ENCODE measurements at regions not wholly inside any gene's neighbourhood (a gene's known extent, or its start where the extent isn't known, plus 50 kb on each side); places are given as distances from the start of the nearest gene placed in this dataset.
"Not testable (repeated sequence)": the region's sequence is repeated elsewhere in the genome, so short reads cannot be mapped to it uniquely, and the experiment has no call there.

- Histone ChIP-seq H3F3A (ENCODE audit: insufficient read depth) (no peaks in the 10 kb centered on the region), H3K4me3 (no peak overlapping the region), H3K36me3 (ENCODE audit: low read depth) (no peaks in the 10 kb centered on the region), H3K4me2 (ENCODE audit: unreplicated experiment) (no peak overlapping the region), H4K20me1 (ENCODE audit: insufficient read depth) (no peaks in the 10 kb centered on the region), H2AFZ (no peak overlapping the region), H3K9me2 (ENCODE audit: insufficient read depth) (no peaks in the 10 kb centered on the region), H3K4me1 (ENCODE audit: insufficient read depth) (no peaks in the 10 kb centered on the region), H3K27ac (no peak overlapping the region), H3K79me2 (ENCODE audit: insufficient read depth) (no peaks in the 10 kb centered on the region), H3K9ac (no peak overlapping the region), H3K9me3 (ENCODE audit: low read depth) (no peaks in the 10 kb centered on the region), H3K27me3 (replicated peaks; ENCODE audit: insufficient read depth) (no peaks in the 10 kb centered on the region)
- DNase-seq = no peak
- TF ChIP-seq EZH2 (IDR thresholded peaks at IDR 0.05; ENCODE audit: insufficient read depth, poor library complexity, severe bottlenecking) (no peak), EZH2phosphoT487 (IDR thresholded peaks at IDR 0.05; ENCODE audit: insufficient read depth, low read depth) (no peak)
- in situ Hi-C loops (cut with MboI) = no loop called here
Observed at GRCh38 chr7:86991771-86992191, 67.7 kb downstream of the ELAPOR2 start.

GRCh38 chr7:86991093-86991769 is 68.2 kb downstream of the ELAPOR2 start:
- H3K79me2 ChIP-seq (ENCODE audit: insufficient read depth) = no peaks in the 10 kb centered on the region

GRCh38 chr7:86989407-86989806 is 70.0 kb downstream of the ELAPOR2 start:
- Histone ChIP-seq H4K20me1 (ENCODE audit: insufficient read depth) (no peaks in the 10 kb centered on the region), H3K36me3 (ENCODE audit: low read depth) (no peaks in the 10 kb centered on the region), H3K27me3 (replicated peaks; ENCODE audit: insufficient read depth) (no peaks in the 10 kb centered on the region), H3K4me3 (no peak overlapping the region), H3K9me2 (ENCODE audit: insufficient read depth) (no peaks in the 10 kb centered on the region), H3K79me2 (ENCODE audit: insufficient read depth) (no peaks in the 10 kb centered on the region), H3K9me3 (ENCODE audit: low read depth) (no peaks in the 10 kb centered on the region), H3F3A (ENCODE audit: insufficient read depth) (no peaks in the 10 kb centered on the region), H3K4me1 (ENCODE audit: insufficient read depth) (no peaks in the 10 kb centered on the region), H3K9ac (no peak overlapping the region), H3K27ac (no peak overlapping the region), H2AFZ (no peak overlapping the region), H3K4me2 (ENCODE audit: unreplicated experiment) (no peak overlapping the region)
- WGBS, 2 experiments (ENCODE audit: low coverage in 1 of 2, low lambda C conversion rate in 2 of 2, missing lambda C conversion rate in 2 of 2) = 57 to 61% methylated on average over 8 of the region's 8 CpGs
- in situ Hi-C loops (cut with MboI) = no loop called here
- no peak for DNase-seq
- TF ChIP-seq EZH2phosphoT487 (IDR thresholded peaks at IDR 0.05; ENCODE audit: insufficient read depth, low read depth) = no peak

More at GRCh38 chr7:86991093-86991769, 68.2 kb downstream of the ELAPOR2 start:
- DNase-seq = no peak
- Histone ChIP-seq H3K27me3 (replicated peaks; ENCODE audit: insufficient read depth) (no peaks in the 10 kb centered on the region), H3K36me3 (ENCODE audit: low read depth) (no peaks in the 10 kb centered on the region), H2AFZ (no peak overlapping the region), H3K27ac (no peak overlapping the region), H3K9ac (no peak overlapping the region), H3K4me2 (ENCODE audit: unreplicated experiment) (no peak overlapping the region), H3K4me1 (ENCODE audit: insufficient read depth) (no peaks in the 10 kb centered on the region), H3K4me3 (no peak overlapping the region), H3K9me3 (ENCODE audit: low read depth) (no peaks in the 10 kb centered on the region), H3K9me2 (ENCODE audit: insufficient read depth) (no peaks in the 10 kb centered on the region), H4K20me1 (ENCODE audit: insufficient read depth) (no peaks in the 10 kb centered on the region), H3F3A (ENCODE audit: insufficient read depth) (no peaks in the 10 kb centered on the region)
- TF ChIP-seq EZH2 (IDR thresholded peaks at IDR 0.05; ENCODE audit: insufficient read depth, poor library complexity, severe bottlenecking) (no peak), EZH2phosphoT487 (IDR thresholded peaks at IDR 0.05; ENCODE audit: insufficient read depth, low read depth) (no peak)
- in situ Hi-C loops (cut with MboI) = no loop called here

- H3K9me3 ChIP-seq (ENCODE audit: low read depth); H4K20me1 ChIP-seq (ENCODE audit: insufficient read depth); H3K27ac ChIP-seq; H3K4me3 ChIP-seq; H3K36me3 ChIP-seq (ENCODE audit: low read depth); H3K27me3 ChIP-seq (replicated peaks; ENCODE audit: insufficient read depth); H2AFZ ChIP-seq; H3K4me2 ChIP-seq (ENCODE audit: unreplicated experiment); H3K9ac ChIP-seq; DNase-seq; in situ Hi-C loops (cut with MboI); H3F3A ChIP-seq (ENCODE audit: insufficient read depth); H3K79me2 ChIP-seq (ENCODE audit: insufficient read depth); H3K9me2 ChIP-seq (ENCODE audit: insufficient read depth); H3K4me1 ChIP-seq (ENCODE audit: insufficient read depth): not testable (repeated sequence)
- WGBS, 2 experiments (ENCODE audit: low coverage in 1 of 2, low lambda C conversion rate in 2 of 2, missing lambda C conversion rate in 2 of 2) = 48 to 54% methylated on average over 4 of the region's 4 CpGs
Observed at GRCh38 chr7:86987834-86988233, 71.6 kb downstream of the ELAPOR2 start.

GRCh38 chr7:86987358-86987757 is 72.1 kb downstream of the ELAPOR2 start:
- H3K79me2 ChIP-seq (ENCODE audit: insufficient read depth); H3K27me3 ChIP-seq (replicated peaks; ENCODE audit: insufficient read depth); H3K9me2 ChIP-seq (ENCODE audit: insufficient read depth); in situ Hi-C loops (cut with MboI); H3K9ac ChIP-seq; H3F3A ChIP-seq (ENCODE audit: insufficient read depth); H3K36me3 ChIP-seq (ENCODE audit: low read depth); H3K9me3 ChIP-seq (ENCODE audit: low read depth); DNase-seq; H3K4me2 ChIP-seq (ENCODE audit: unreplicated experiment); H3K27ac ChIP-seq; H2AFZ ChIP-seq; H4K20me1 ChIP-seq (ENCODE audit: insufficient read depth); H3K4me1 ChIP-seq (ENCODE audit: insufficient read depth); H3K4me3 ChIP-seq: not testable (repeated sequence)
- WGBS, 2 experiments (ENCODE audit: low coverage in 1 of 2, low lambda C conversion rate in 2 of 2, missing lambda C conversion rate in 2 of 2) = 54 to 75% methylated on average over 3 of the region's 3 CpGs

- H3F3A ChIP-seq (ENCODE audit: insufficient read depth); H2AFZ ChIP-seq; in situ Hi-C loops (cut with MboI); H4K20me1 ChIP-seq (ENCODE audit: insufficient read depth); H3K27ac ChIP-seq; H3K9ac ChIP-seq; H3K4me2 ChIP-seq (ENCODE audit: unreplicated experiment); H3K4me1 ChIP-seq (ENCODE audit: insufficient read depth); H3K9me3 ChIP-seq (ENCODE audit: low read depth); H3K79me2 ChIP-seq (ENCODE audit: insufficient read depth); H3K36me3 ChIP-seq (ENCODE audit: low read depth); H3K9me2 ChIP-seq (ENCODE audit: insufficient read depth); H3K4me3 ChIP-seq; H3K27me3 ChIP-seq (replicated peaks; ENCODE audit: insufficient read depth); DNase-seq: not testable (repeated sequence)
- 32 to 43% methylated on average over 3 of the region's 3 CpGs for WGBS, 2 experiments (ENCODE audit: low coverage in 1 of 2, low lambda C conversion rate in 2 of 2, missing lambda C conversion rate in 2 of 2)
Observed at GRCh38 chr7:86985342-86985741, 74.1 kb downstream of the ELAPOR2 start.

- in situ Hi-C loops (cut with MboI); H3K9me3 ChIP-seq (ENCODE audit: low read depth); H3K4me3 ChIP-seq; H3K27me3 ChIP-seq (replicated peaks; ENCODE audit: insufficient read depth); H3K36me3 ChIP-seq (ENCODE audit: low read depth); H2AFZ ChIP-seq; H3K4me2 ChIP-seq (ENCODE audit: unreplicated experiment); DNase-seq; H3K27ac ChIP-seq; H3K4me1 ChIP-seq (ENCODE audit: insufficient read depth); H4K20me1 ChIP-seq (ENCODE audit: insufficient read depth); H3K79me2 ChIP-seq (ENCODE audit: insufficient read depth); H3F3A ChIP-seq (ENCODE audit: insufficient read depth); H3K9me2 ChIP-seq (ENCODE audit: insufficient read depth); H3K9ac ChIP-seq: not testable (repeated sequence)
- 17 to 44% methylated on average over 1 of the region's 1 CpG for WGBS, 2 experiments (ENCODE audit: low coverage in 1 of 2, low lambda C conversion rate in 2 of 2, missing lambda C conversion rate in 2 of 2)
Observed at GRCh38 chr7:86983654-86984053, 75.8 kb downstream of the ELAPOR2 start.
